ENCODE measurements at regions not wholly inside any gene's neighbourhood (a gene's known extent, or its start where the extent isn't known, plus 50 kb on each side); places are given as distances from the start of the nearest gene placed in this dataset.

GRCh38 chr5:4859500-4860235, 280.5 kb upstream of the ADAMTS16 start:
- H3K79me2 ChIP-seq (ENCODE audit: insufficient read depth, low read depth, low read length): no peaks in the 10 kb centered on the region
- no peaks in the 10 kb centered on the region for H3K9me2 ChIP-seq (ENCODE audit: insufficient read depth, low read length)
- no peaks in the 10 kb centered on the region for H3K4me1 ChIP-seq (ENCODE audit: insufficient read depth, low read length, poor library complexity, severe bottlenecking)
- DNase-seq (ENCODE audit: low spot score): no peak
- H3K9me3 ChIP-seq (ENCODE audit: low read length): no peaks in the 10 kb centered on the region
- H3K27ac ChIP-seq (ENCODE audit: low read depth, low read length, poor library complexity, severe bottlenecking): no peak overlapping the region
- H3K36me3 ChIP-seq (ENCODE audit: insufficient read depth, low read length): no peaks in the 10 kb centered on the region
- intact Hi-C loops (cut with micrococcal nuclease; ENCODE audit: unreplicated experiment): no loop called here
- no peaks in the 10 kb centered on the region for H4K20me1 ChIP-seq (ENCODE audit: insufficient read depth, low read length)
- no peak overlapping the region for H2AFZ ChIP-seq (ENCODE audit: low read length)
- no peak overlapping the region for H3K4me3 ChIP-seq (ENCODE audit: low read depth, low read length, poor library complexity, severe bottlenecking)
- ChIA-PET POLR2A (no interaction called here), CTCF (ENCODE audit: unreplicated experiment) (no interaction called here)
- H3K4me2 ChIP-seq (ENCODE audit: low read length): no peak overlapping the region
- TF ChIP-seq EZH2phosphoT487 (IDR thresholded peaks at IDR 0.05; ENCODE audit: borderline replicate concordance, low read depth, low read length): no peak
- TF ChIP-seq, protein P1, sequence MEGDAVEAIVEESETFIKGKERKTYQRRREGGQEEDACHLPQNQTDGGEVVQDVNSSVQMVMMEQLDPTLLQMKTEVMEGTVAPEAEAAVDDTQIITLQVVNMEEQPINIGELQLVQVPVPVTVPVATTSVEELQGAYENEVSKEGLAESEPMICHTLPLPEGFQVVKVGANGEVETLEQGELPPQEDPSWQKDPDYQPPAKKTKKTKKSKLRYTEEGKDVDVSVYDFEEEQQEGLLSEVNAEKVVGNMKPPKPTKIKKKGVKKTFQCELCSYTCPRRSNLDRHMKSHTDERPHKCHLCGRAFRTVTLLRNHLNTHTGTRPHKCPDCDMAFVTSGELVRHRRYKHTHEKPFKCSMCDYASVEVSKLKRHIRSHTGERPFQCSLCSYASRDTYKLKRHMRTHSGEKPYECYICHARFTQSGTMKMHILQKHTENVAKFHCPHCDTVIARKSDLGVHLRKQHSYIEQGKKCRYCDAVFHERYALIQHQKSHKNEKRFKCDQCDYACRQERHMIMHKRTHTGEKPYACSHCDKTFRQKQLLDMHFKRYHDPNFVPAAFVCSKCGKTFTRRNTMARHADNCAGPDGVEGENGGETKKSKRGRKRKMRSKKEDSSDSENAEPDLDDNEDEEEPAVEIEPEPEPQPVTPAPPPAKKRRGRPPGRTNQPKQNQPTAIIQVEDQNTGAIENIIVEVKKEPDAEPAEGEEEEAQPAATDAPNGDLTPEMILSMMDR (conservative IDR thresholded peaks at IDR 0.05; ENCODE audit: low read length): no peak
- no TSS peak for BruUV-seq (replicated peaks)

DNA sequence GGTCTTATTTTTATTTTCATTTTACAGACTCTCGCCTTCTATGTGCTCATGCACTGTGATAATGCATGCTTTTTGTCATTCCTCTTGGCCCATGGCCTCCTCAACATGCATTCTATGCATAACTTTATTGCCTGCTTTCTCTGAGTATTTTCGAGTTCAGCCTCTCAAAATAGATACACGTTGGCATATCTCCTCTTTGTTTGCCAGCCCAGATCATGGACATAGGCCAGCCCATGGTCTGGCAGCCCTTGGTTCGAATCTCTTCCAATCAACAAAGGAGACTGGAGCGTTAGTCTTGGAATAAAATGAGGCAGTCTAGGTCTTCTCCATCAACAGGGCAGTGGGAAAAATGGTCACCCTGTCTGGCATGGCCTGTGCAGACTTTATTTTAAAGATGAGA, 279.5 kb upstream of the ADAMTS16 start:
- Histone ChIP-seq H4K20me1 (ENCODE audit: insufficient read depth, low read length) (no peaks in the 10 kb centered on the region), H3K9me3 (ENCODE audit: low read length) (no peaks in the 10 kb centered on the region), H3K36me3 (ENCODE audit: insufficient read depth, low read length) (no peaks in the 10 kb centered on the region), H3K9me2 (ENCODE audit: insufficient read depth, low read length) (no peaks in the 10 kb centered on the region), H3K4me3 (ENCODE audit: low read depth, low read length, poor library complexity, severe bottlenecking) (no peak overlapping the region), H3K4me2 (ENCODE audit: low read length) (no peak overlapping the region), H3K27ac (ENCODE audit: low read depth, low read length, poor library complexity, severe bottlenecking) (no peak overlapping the region), H2AFZ (ENCODE audit: low read length) (no peak overlapping the region), H3K79me2 (ENCODE audit: insufficient read depth, low read depth, low read length) (no peaks in the 10 kb centered on the region), H3K4me1 (ENCODE audit: insufficient read depth, low read length, poor library complexity, severe bottlenecking) (no peaks in the 10 kb centered on the region)
- POLR2A ChIA-PET: no interaction called here
- TF ChIP-seq EZH2phosphoT487 (IDR thresholded peaks at IDR 0.05; ENCODE audit: borderline replicate concordance, low read depth, low read length): no peak
- TF ChIP-seq, protein P1 (conservative IDR thresholded peaks at IDR 0.05; ENCODE audit: low read length): no peak
- DNase-seq (ENCODE audit: low spot score): no peak
- BruUV-seq (replicated peaks): no TSS peak
- intact Hi-C loops (cut with micrococcal nuclease; ENCODE audit: unreplicated experiment): no loop called here
- CTCF ChIA-PET (ENCODE audit: unreplicated experiment): no interaction called here

- peak; percentile 41 for DNase-seq (ENCODE audit: low spot score)
- Histone ChIP-seq H3K9me2 (ENCODE audit: insufficient read depth, low read length) (no peaks in the 10 kb centered on the region), H2AFZ (ENCODE audit: low read length) (no peak overlapping the region), H3K27ac (ENCODE audit: low read depth, low read length, poor library complexity, severe bottlenecking) (no peak overlapping the region), H3K79me2 (ENCODE audit: insufficient read depth, low read depth, low read length) (no peaks in the 10 kb centered on the region), H4K20me1 (ENCODE audit: insufficient read depth, low read length) (no peaks in the 10 kb centered on the region), H3K4me2 (ENCODE audit: low read length) (no peak overlapping the region), H3K36me3 (ENCODE audit: insufficient read depth, low read length) (no peaks in the 10 kb centered on the region), H3K4me1 (ENCODE audit: insufficient read depth, low read length, poor library complexity, severe bottlenecking) (no peaks in the 10 kb centered on the region), H3K4me3 (ENCODE audit: low read depth, low read length, poor library complexity, severe bottlenecking) (no peak overlapping the region), H3K9me3 (ENCODE audit: low read length) (no peaks in the 10 kb centered on the region)
- BruUV-seq (replicated peaks): no TSS peak
- TF ChIP-seq, protein P1 (conservative IDR thresholded peaks at IDR 0.05; ENCODE audit: low read length): peak; percentile 91
- TF ChIP-seq EZH2phosphoT487 (IDR thresholded peaks at IDR 0.05; ENCODE audit: borderline replicate concordance, low read depth, low read length): no peak
- intact Hi-C loops (cut with micrococcal nuclease; ENCODE audit: unreplicated experiment): no loop called here
- ChIA-PET POLR2A (interaction anchor here (0.6 kb wide), 1 partner anchor 477 kb away, joined by 6 read pairs; no protein-coding TSS in a partner anchor), CTCF (ENCODE audit: unreplicated experiment) (no interaction called here)
These were observed 277.6 kb upstream of the ADAMTS16 start for GRCh38 chr5:4862500-4862899.

All from OCI-LY7 (cell line).